ENCODE measurements at regions not wholly inside any gene's neighbourhood (a gene's known extent, or its start where the extent isn't known, plus 50 kb on each side); places are given as distances from the start of the nearest gene placed in this dataset.

GRCh38 chr17:77763575-77763974, 194.9 kb upstream of the TNRC6C start:
- no peak for DNase-seq

GRCh38 chr17:77765292-77765691, 193.2 kb upstream of the TNRC6C start:
- DNase-seq: no peak

- no peak for DNase-seq
Measured at GRCh38 chr17:77767148-77767547, 191.4 kb upstream of the TNRC6C start.

- DNase-seq: no peak
Measured at GRCh38 chr17:77768248-77768852, 190.2 kb upstream of the TNRC6C start.

- no peak for DNase-seq
Measured at GRCh38 chr17:77769215-77769614, 189.3 kb upstream of the TNRC6C start.

- DNase-seq: no peak
Measured at GRCh38 chr17:77769762-77770161, 188.7 kb upstream of the TNRC6C start.

GRCh38 chr17:77770331-77771105, 188.0 kb upstream of the TNRC6C start:
- DNase-seq: no peak

- no peak for DNase-seq
Measured at GRCh38 chr17:77771145-77771544, 187.4 kb upstream of the TNRC6C start.

GRCh38 chr17:77771587-77771986, 186.9 kb upstream of the TNRC6C start:
- DNase-seq: no peak

GRCh38 chr17:77771998-77772397, 186.5 kb upstream of the TNRC6C start:
- DNase-seq: no peak

- DNase-seq: peak; percentile 74
Measured at GRCh38 chr17:77772461-77772897, 186.0 kb upstream of the TNRC6C start.

GRCh38 chr17:77772899-77773358, 185.6 kb upstream of the TNRC6C start:
- DNase-seq: no peak

GRCh38 chr17:77774182-77774581, 184.3 kb upstream of the TNRC6C start:
- no peak for DNase-seq

- no peak for DNase-seq
Measured at GRCh38 chr17:77778636-77779489, 179.6 kb upstream of the TNRC6C start.

GRCh38 chr17:77779711-77780539, 178.6 kb upstream of the TNRC6C start:
- no peak for DNase-seq

- no peak for DNase-seq
Measured at GRCh38 chr17:77781536-77781935, 177.0 kb upstream of the TNRC6C start.

GRCh38 chr17:77782201-77782600, 176.3 kb upstream of the TNRC6C start:
- no peak for DNase-seq

- DNase-seq: no peak
Measured at GRCh38 chr17:77782611-77783010, 175.9 kb upstream of the TNRC6C start.

- peak; percentile 83 for DNase-seq
Measured at GRCh38 chr17:77783991-77784820, 174.3 kb upstream of the TNRC6C start.

- no peak for DNase-seq
Measured at GRCh38 chr17:77785312-77785905, 173.1 kb upstream of the TNRC6C start.

GRCh38 chr17:77786090-77786489, 172.4 kb upstream of the TNRC6C start:
- no peak for DNase-seq
